ENCODE measurements at regions not wholly inside any gene's neighbourhood (a gene's known extent, or its start where the extent isn't known, plus 50 kb on each side); places are given as distances from the start of the nearest gene placed in this dataset.

DNA sequence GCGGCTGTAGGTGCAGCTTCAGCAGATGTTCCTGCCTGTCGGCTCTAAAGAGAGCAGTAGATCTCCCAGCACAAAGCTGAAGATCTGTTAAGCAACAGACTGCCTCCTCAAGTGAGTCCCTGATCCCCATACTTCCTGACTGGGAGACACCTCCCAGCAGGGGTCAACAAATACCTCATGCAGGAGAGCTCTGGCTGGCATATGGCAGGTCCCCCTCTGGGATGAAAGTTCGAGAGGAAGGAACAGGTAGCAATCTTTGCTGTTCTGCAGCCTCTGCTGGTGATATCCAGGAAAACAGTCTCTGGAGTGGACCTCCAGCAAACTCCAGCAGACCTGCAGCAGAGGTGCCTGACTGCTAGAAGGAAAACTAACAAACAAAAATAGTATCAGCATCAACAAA lies 337.1 kb upstream of the USP15 start:
- DNase-seq (ENCODE audit: low read depth, low spot score) (no peak), ATAC-seq (no peak)
- ChIA-PET CTCF (no interaction called here), RAD21 (ENCODE audit: low non-redundant PET in 1 of 2, low total read pairs in 2 of 2, uncharacterized antibody in 2 of 2, unreplicated experiment in 2 of 2) (no interaction called here), POLR2A (no interaction called here)
- Histone ChIP-seq H3K9ac (ENCODE audit: low read length) (no peak overlapping the region), H3K4me3 (replicated peaks in 1 of 2; ENCODE audit: low read depth in 1 of 2, low read length in 2 of 2) (no peak overlapping the region), H3K4me1 (ENCODE audit: control insufficient read depth in 1 of 2, insufficient read depth in 2 of 2, low read length in 2 of 2) (no peaks in the 10 kb centered on the region), H3K27me3 (ENCODE audit: insufficient read depth, low read length) (no peaks in the 10 kb centered on the region), H3K36me3 (ENCODE audit: control insufficient read depth in 1 of 2, insufficient read depth in 2 of 2, low read length in 2 of 2) (no peaks in the 10 kb centered on the region), H3K9me2 (ENCODE audit: insufficient read depth) (no peaks in the 10 kb centered on the region), H3K79me2 (ENCODE audit: insufficient read depth, low read length) (no peaks in the 10 kb centered on the region), H3K27ac (ENCODE audit: low read depth, low read length) (no peak overlapping the region), H3K9me3 (ENCODE audit: control insufficient read depth in 1 of 2, insufficient read depth in 1 of 2, low read depth in 1 of 2, low read length in 2 of 2) (no peaks in the 10 kb centered on the region), H4K20me1 (ENCODE audit: insufficient read depth) (no peaks in the 10 kb centered on the region), H2AFZ (ENCODE audit: low read depth, low read length, poor library complexity, severe bottlenecking) (no peak overlapping the region), H3K4me2 (ENCODE audit: low read length) (no peak overlapping the region)
- no TSS peak for BruUV-seq (replicated peaks)
- no peak for TF ChIP-seq FOSL1 (IDR thresholded peaks at IDR 0.05; ENCODE audit: low read depth)
- no peak for TF ChIP-seq REST (IDR thresholded peaks at IDR 0.05; ENCODE audit: low read depth)
- no peak for TF ChIP-seq TCF7L2 (IDR thresholded peaks at IDR 0.05; ENCODE audit: borderline replicate concordance, extremely low read depth, insufficient read depth, insufficient read length)
- TF ChIP-seq ELF1 (IDR thresholded peaks at IDR 0.05; ENCODE audit: borderline replicate concordance, low read depth): no peak
- TF ChIP-seq, protein P1, sequence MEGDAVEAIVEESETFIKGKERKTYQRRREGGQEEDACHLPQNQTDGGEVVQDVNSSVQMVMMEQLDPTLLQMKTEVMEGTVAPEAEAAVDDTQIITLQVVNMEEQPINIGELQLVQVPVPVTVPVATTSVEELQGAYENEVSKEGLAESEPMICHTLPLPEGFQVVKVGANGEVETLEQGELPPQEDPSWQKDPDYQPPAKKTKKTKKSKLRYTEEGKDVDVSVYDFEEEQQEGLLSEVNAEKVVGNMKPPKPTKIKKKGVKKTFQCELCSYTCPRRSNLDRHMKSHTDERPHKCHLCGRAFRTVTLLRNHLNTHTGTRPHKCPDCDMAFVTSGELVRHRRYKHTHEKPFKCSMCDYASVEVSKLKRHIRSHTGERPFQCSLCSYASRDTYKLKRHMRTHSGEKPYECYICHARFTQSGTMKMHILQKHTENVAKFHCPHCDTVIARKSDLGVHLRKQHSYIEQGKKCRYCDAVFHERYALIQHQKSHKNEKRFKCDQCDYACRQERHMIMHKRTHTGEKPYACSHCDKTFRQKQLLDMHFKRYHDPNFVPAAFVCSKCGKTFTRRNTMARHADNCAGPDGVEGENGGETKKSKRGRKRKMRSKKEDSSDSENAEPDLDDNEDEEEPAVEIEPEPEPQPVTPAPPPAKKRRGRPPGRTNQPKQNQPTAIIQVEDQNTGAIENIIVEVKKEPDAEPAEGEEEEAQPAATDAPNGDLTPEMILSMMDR (IDR thresholded peaks at IDR 0.05 in 2 of 3, conservative IDR thresholded peaks at IDR 0.05 in 1 of 3; ENCODE audit: borderline replicate concordance in 1 of 3, insufficient read depth in 1 of 3, low read depth in 2 of 3, low read length in 2 of 3): no peak
- no peak for TF ChIP-seq JUND (IDR thresholded peaks at IDR 0.05)
- TF ChIP-seq SIN3A (IDR thresholded peaks at IDR 0.05; ENCODE audit: low read depth): no peak
- no peak for TF ChIP-seq YY1 (IDR thresholded peaks at IDR 0.05; ENCODE audit: extremely low read depth, insufficient replicate concordance, low read depth, low read length)
- TF ChIP-seq POLR2A (IDR thresholded peaks at IDR 0.05; ENCODE audit: borderline replicate concordance, extremely low read depth, insufficient read depth, insufficient read length): no peak
- no peak for TF ChIP-seq EGR1 (IDR thresholded peaks at IDR 0.05; ENCODE audit: low read depth)
- TF ChIP-seq, protein P2, sequence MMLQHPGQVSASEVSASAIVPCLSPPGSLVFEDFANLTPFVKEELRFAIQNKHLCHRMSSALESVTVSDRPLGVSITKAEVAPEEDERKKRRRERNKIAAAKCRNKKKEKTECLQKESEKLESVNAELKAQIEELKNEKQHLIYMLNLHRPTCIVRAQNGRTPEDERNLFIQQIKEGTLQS (IDR thresholded peaks at IDR 0.05): no peak
- intact Hi-C loops (cut with micrococcal nuclease): no loop called here
